H9 (cell line): ENCODE measurements at regions not wholly inside any gene's neighbourhood (a gene's known extent, or its start where the extent isn't known, plus 50 kb on each side); places are given as distances from the start of the nearest gene placed in this dataset.

ENCODE experiments used
- DNase-seq: peaks from one replicate; pipeline ENCODE4 v3.0.0-alpha.2; 2017
- H2AFZ ChIP-seq: one replicate; pipeline ENCODE4 v1.6.1; 2013; ENCODE audit warnings: mild to moderate bottlenecking, low read length, control low read depth, moderate library complexity
- H2AK5ac ChIP-seq: 2 replicates; pipeline ENCODE4 v1.6.1; 2013; ENCODE audit warnings: low read length, control low read depth, mixed read lengths; ENCODE audit not compliant: insufficient read length
- H2BK120ac ChIP-seq: one replicate; pipeline ENCODE4 v1.6.1; 2013; ENCODE audit warnings: low read depth, mild to moderate bottlenecking, low read length, control low read depth, inconsistent platforms; ENCODE audit not compliant: poor library complexity, severe bottlenecking
- H2BK12ac ChIP-seq: 2 replicates; pipeline ENCODE4 v1.6.1; 2013; ENCODE audit warnings: low read length, control low read depth, mixed read lengths, low read depth; ENCODE audit not compliant: insufficient read length
- H2BK15ac ChIP-seq: 2 replicates; pipeline ENCODE4 v1.6.1; 2013; ENCODE audit warnings: low read depth, low read length, control low read depth
- H2BK20ac ChIP-seq: one replicate; pipeline ENCODE4 v1.6.1; 2013; ENCODE audit warnings: low read depth, mild to moderate bottlenecking, low read length, control low read depth, inconsistent platforms; ENCODE audit not compliant: poor library complexity, severe bottlenecking
- H2BK5ac ChIP-seq: 2 replicates; pipeline ENCODE4 v1.6.1; 2013; ENCODE audit warnings: low read length, control low read depth, mixed read lengths; ENCODE audit not compliant: insufficient read length
- H3K14ac ChIP-seq: 2 replicates; pipeline ENCODE4 v1.6.1; 2013; ENCODE audit warnings: low read length, control low read depth; ENCODE audit not compliant: insufficient read depth
- H3K18ac ChIP-seq: 2 replicates; pipeline ENCODE4 v1.6.1; 2013; ENCODE audit warnings: low read depth, mild to moderate bottlenecking, mixed read lengths, low read length, control low read depth; ENCODE audit not compliant: insufficient read length
- H3K23ac ChIP-seq: 2 replicates; pipeline ENCODE4 v1.6.1; 2013; ENCODE audit warnings: low read length, control low read depth, mixed read lengths, low read depth; ENCODE audit not compliant: insufficient read length
- H3K23me2 ChIP-seq: 2 replicates; pipeline ENCODE4 v1.6.1; 2013; ENCODE audit warnings: low read depth, mild to moderate bottlenecking, mixed read lengths, low read length, control low read depth; ENCODE audit not compliant: insufficient read length, poor library complexity, severe bottlenecking
- H3K27ac ChIP-seq: 2 replicates; pipeline ENCODE4 v1.5.1; 2013; ENCODE audit warnings: low read length, control low read depth, mixed read lengths, low read depth; ENCODE audit not compliant: insufficient read length
- H3K27me3 ChIP-seq: 2 replicates; pipeline ENCODE4 v1.6.1; 2013; ENCODE audit warnings: low read length, control low read depth, inconsistent platforms; ENCODE audit not compliant: insufficient read depth
- H3K4ac ChIP-seq: 2 replicates; pipeline ENCODE4 v1.6.1; 2013; ENCODE audit warnings: low read depth, mild to moderate bottlenecking, control low read depth, inconsistent platforms, low read length, moderate library complexity
- H3K4me1 ChIP-seq: 2 replicates; pipeline ENCODE4 v1.6.1; 2013; ENCODE audit warnings: low read length, control low read depth, inconsistent platforms; ENCODE audit not compliant: insufficient read depth
- H3K4me2 ChIP-seq: 2 replicates; pipeline ENCODE4 v1.6.1; 2013; ENCODE audit warnings: low read length, control low read depth, mixed read lengths; ENCODE audit not compliant: insufficient read length, insufficient read depth
- H3K56ac ChIP-seq: 2 replicates; pipeline ENCODE4 v1.6.1; 2013; ENCODE audit warnings: low read depth, mild to moderate bottlenecking, mixed read lengths, low read length, control low read depth; ENCODE audit not compliant: insufficient read length
- H3K79me1 ChIP-seq: 2 replicates; pipeline ENCODE4 v1.6.1; 2013; ENCODE audit warnings: low read depth, mild to moderate bottlenecking, moderate library complexity, low read length, control low read depth, inconsistent platforms; ENCODE audit not compliant: insufficient read depth, poor library complexity, severe bottlenecking
- H3K79me2 ChIP-seq: 2 replicates; pipeline ENCODE4 v1.6.1; 2013; ENCODE audit warnings: low read length, control low read depth, inconsistent platforms; ENCODE audit not compliant: insufficient read depth
- H3K9ac ChIP-seq: 2 replicates; pipeline ENCODE4 v1.6.1; 2013; ENCODE audit warnings: low read length, control low read depth, mixed read lengths; ENCODE audit not compliant: insufficient read length; ENCODE audit errors: extremely low read depth
- H3K9me3 ChIP-seq: one replicate; pipeline ENCODE4 v1.6.1; 2013; ENCODE audit warnings: low read depth, low read length, inconsistent platforms; ENCODE audit not compliant: control insufficient read depth
- H3T11ph ChIP-seq: one replicate; pipeline ENCODE4 v1.6.1; 2013; ENCODE audit warnings: mild to moderate bottlenecking, low read length, control low read depth, inconsistent platforms
- H4K20me1 ChIP-seq: one replicate; pipeline ENCODE4 v1.6.1; 2013; ENCODE audit not compliant: control insufficient read depth, insufficient read length, insufficient read depth
- H4K5ac ChIP-seq: 2 replicates; pipeline ENCODE4 v1.6.1; 2013; ENCODE audit warnings: low read depth, mild to moderate bottlenecking, mixed read lengths, low read length, control low read depth; ENCODE audit not compliant: insufficient read length
- H4K8ac ChIP-seq: replicated peaks from 2 replicates; pipeline ENCODE4 v1.6.1; 2013; ENCODE audit warnings: low read length, control low read depth, mixed read lengths, low read depth; ENCODE audit not compliant: insufficient read length
- H4K91ac ChIP-seq: 2 replicates; pipeline ENCODE4 v1.6.1; 2013; ENCODE audit warnings: low read depth, mild to moderate bottlenecking, moderate library complexity, mixed read lengths, low read length, control low read depth; ENCODE audit not compliant: insufficient read length
- H3K27ac Mint-ChIP-seq, 3 experiments: 2 replicates in 2 of 3; 3 replicates in 1 of 3; pipeline ENCODE4 v1.8.0; 2020 to 2021; ENCODE audit warnings: mixed read lengths in 3 of 3, mild to moderate bottlenecking in 1 of 3, moderate library complexity in 1 of 3
- H3K27me3 Mint-ChIP-seq: 2 replicates; pipeline ENCODE4 v1.8.0; 2021; ENCODE audit warnings: low read depth, mild to moderate bottlenecking, moderate library complexity, mixed read lengths
- H3K36me3 Mint-ChIP-seq, 3 experiments: 2 replicates in 2 of 3; 3 replicates in 1 of 3; pipeline ENCODE4 v1.8.0; 2020 to 2021; ENCODE audit warnings: low read depth in 3 of 3, mixed read lengths in 3 of 3; ENCODE audit not compliant: insufficient read depth in 1 of 3
- H3K4me1 Mint-ChIP-seq, 2 experiments: 2 replicates each; pipeline ENCODE4 v1.8.0; 2020; ENCODE audit warnings: mixed read lengths in 2 of 2
- H3K4me3 Mint-ChIP-seq, 2 experiments: 2 replicates in 1 of 2; 3 replicates in 1 of 2; pipeline ENCODE4 v1.8.0; 2020 to 2021; ENCODE audit warnings: mild to moderate bottlenecking in 2 of 2, mixed read lengths in 2 of 2, moderate library complexity in 1 of 2
- H3K9me3 Mint-ChIP-seq, 2 experiments: 2 replicates in 1 of 2; 3 replicates in 1 of 2; pipeline ENCODE4 v1.8.0; 2020; ENCODE audit warnings: mild to moderate bottlenecking in 2 of 2, mixed read lengths in 2 of 2, moderate library complexity in 1 of 2
- WGBS: extraction: QIAGEN DNeasy Blood & Tissue Kit; methylation state at CpG from one replicate; pipeline ENCODE4 v1.1.7; 2013; ENCODE audit warnings: missing lambda C conversion rate, low lambda C conversion rate, mixed read lengths; ENCODE audit not compliant: insufficient read length; ENCODE audit errors: extremely low coverage; 5-methylcytosine and 5-hydroxymethylcytosine counted together
- TF ChIP-seq, protein P1 (sequence below): fragments of 200-600 bp; sonication (generic); conservative IDR thresholded peaks from 3 replicates; pipeline ENCODE4 v1.8.0; 2021; ENCODE audit warnings: antibody characterized with exemption, mild to moderate bottlenecking

DNA sequence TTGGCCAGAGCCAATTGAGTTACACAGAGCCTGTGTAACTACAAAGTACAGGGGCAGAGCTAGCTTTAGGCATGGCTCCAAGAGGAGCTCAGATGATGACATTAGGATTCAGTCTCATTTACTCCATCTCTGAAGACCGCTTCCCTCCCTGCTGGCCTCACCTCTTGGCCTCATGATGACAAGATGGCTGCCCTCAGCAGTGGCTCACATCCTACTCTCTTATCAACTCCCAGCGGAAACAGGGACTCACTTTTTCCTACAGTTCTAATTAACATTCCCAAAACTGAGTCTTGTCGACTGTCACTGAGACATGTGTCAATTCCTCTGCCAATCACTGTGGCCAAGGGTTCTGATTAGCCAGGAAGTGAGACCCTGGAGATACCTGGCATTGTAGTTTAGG, 59.4 kb upstream of the ECE1 start:
- Histone ChIP-seq H2BK120ac (no peak overlapping the region), H3K56ac (no peak overlapping the region), H2BK20ac (no peak overlapping the region), H3K79me2 (no peaks in the 10 kb centered on the region), H3K4ac (no peak overlapping the region), H3K4me2 (no peak overlapping the region), H3K9ac (no peak overlapping the region), H2BK15ac (no peak overlapping the region), H2AFZ (no peak overlapping the region), H4K8ac (no peak overlapping the region), H3K9me3 (no peaks in the 10 kb centered on the region), H3K23ac (no peak overlapping the region), H3K14ac (no peak overlapping the region), H3K18ac (no peak overlapping the region), H3T11ph (no peak overlapping the region), H3K4me1 (no peaks in the 10 kb centered on the region; the same call in 1 of the 2 replicates), H4K20me1 (no peaks in the 10 kb centered on the region), H3K23me2 (peaks cover 5% of the 10 kb centered on the region), H4K5ac (no peak overlapping the region), H3K79me1 (no peaks in the 10 kb centered on the region), H2BK5ac (no peak overlapping the region), H2BK12ac (no peak overlapping the region), H2AK5ac (no peak overlapping the region), H3K27me3 (no peaks in the 10 kb centered on the region; the same call in 1 of the 2 replicates), H4K91ac (no peak overlapping the region), H3K27ac (no peak overlapping the region)
- Mint-ChIP-seq H3K36me3 (no peaks in the 10 kb centered on the region), H3K4me1 (peaks cover 0 to 9% of the 10 kb centered on the region in 2 experiments; a peak in 3 of 4 replicates), H3K27ac (no peak overlapping the region), H3K4me3 (no peak overlapping the region), H3K27me3 (peaks cover 2% of the 10 kb centered on the region; the same call in 1 of the 2 replicates), H3K9me3 (no peaks in the 10 kb centered on the region)
- TF ChIP-seq, protein P1, sequence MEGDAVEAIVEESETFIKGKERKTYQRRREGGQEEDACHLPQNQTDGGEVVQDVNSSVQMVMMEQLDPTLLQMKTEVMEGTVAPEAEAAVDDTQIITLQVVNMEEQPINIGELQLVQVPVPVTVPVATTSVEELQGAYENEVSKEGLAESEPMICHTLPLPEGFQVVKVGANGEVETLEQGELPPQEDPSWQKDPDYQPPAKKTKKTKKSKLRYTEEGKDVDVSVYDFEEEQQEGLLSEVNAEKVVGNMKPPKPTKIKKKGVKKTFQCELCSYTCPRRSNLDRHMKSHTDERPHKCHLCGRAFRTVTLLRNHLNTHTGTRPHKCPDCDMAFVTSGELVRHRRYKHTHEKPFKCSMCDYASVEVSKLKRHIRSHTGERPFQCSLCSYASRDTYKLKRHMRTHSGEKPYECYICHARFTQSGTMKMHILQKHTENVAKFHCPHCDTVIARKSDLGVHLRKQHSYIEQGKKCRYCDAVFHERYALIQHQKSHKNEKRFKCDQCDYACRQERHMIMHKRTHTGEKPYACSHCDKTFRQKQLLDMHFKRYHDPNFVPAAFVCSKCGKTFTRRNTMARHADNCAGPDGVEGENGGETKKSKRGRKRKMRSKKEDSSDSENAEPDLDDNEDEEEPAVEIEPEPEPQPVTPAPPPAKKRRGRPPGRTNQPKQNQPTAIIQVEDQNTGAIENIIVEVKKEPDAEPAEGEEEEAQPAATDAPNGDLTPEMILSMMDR = no peak
- DNase-seq = no peak
- WGBS = no CpG with 5 or more reads among the region's 3 CpGs
